A549 (cell line): ENCODE measurements at regions not wholly inside any gene's neighbourhood (a gene's known extent, or its start where the extent isn't known, plus 50 kb on each side); places are given as distances from the start of the nearest gene placed in this dataset.

Experiments used
- CTCF ChIP-seq: fragments of >200 bp; sonication (Bioruptor Twin); formaldehyde crosslinking; IDR thresholded peaks from 3 replicates; pipeline ENCODE4 v1.5.1; 2016
- E2F6 ChIP-seq: IDR thresholded peaks from 2 replicates; pipeline ENCODE4 v1.6.1; 2012; ENCODE audit warnings: low read depth, borderline replicate concordance
- FOSL2 ChIP-seq, 2 experiments: fragments of 450-650 bp in 1 of 2; fragments of >200 bp in 1 of 2; sonication (Bioruptor Twin) in 1 of 2; formaldehyde crosslinking; IDR thresholded peaks; 2 replicates each; pipeline versions ENCODE4 v1.5.0 to v1.6.1; 2016 to 2020; ENCODE audit warnings: mild to moderate bottlenecking in 1 of 2, moderate library complexity in 1 of 2
- HOXA7 ChIP-seq: fragments of 250-450 bp; sonication (Bioruptor Pico); IDR thresholded peaks from 2 replicates; pipeline ENCODE4 v1.5.0; 2020; ENCODE audit warnings: mild to moderate bottlenecking, moderate library complexity
- PBX3 ChIP-seq: IDR thresholded peaks from 2 replicates; pipeline ENCODE4 v1.6.1; 2012
- POLR2A ChIP-seq: IDR thresholded peaks from 2 replicates; pipeline ENCODE4 v1.6.1; 2012; ENCODE audit warnings: mild to moderate bottlenecking, low read length
- REST ChIP-seq: fragments of 200-600 bp; sonication (generic); IDR thresholded peaks from 2 replicates; pipeline ENCODE4 v1.6.1; 2016; ENCODE audit warnings: antibody characterized with exemption, mild to moderate bottlenecking, moderate library complexity
- RFX5 ChIP-seq: fragments of 450-650 bp; IDR thresholded peaks from 2 replicates; pipeline ENCODE4 v1.7.1; 2014; ENCODE audit warnings: antibody characterized with exemption, mild to moderate bottlenecking, moderate library complexity
- USF2 ChIP-seq: fragments of 450-650 bp; IDR thresholded peaks from 2 replicates; pipeline ENCODE4 v1.6.1; 2014; ENCODE audit warnings: antibody characterized with exemption

- TF ChIP-seq FOSL2 (IDR thresholded peaks at IDR 0.05), result no peak
- TF ChIP-seq FOSL2 (CRISPR knock-in tag; IDR thresholded peaks at IDR 0.05), result no peak
- no peak for TF ChIP-seq PBX3
- TF ChIP-seq HOXA7 (CRISPR knock-in tag), result no peak
- no peak for TF ChIP-seq REST
- no peak for TF ChIP-seq POLR2A
- no peak for TF ChIP-seq CTCF
- no peak for TF ChIP-seq RFX5
- TF ChIP-seq USF2, result no peak
- no peak for TF ChIP-seq E2F6
Observed at GRCh38 chr9:108125625-108126024, 636.1 kb upstream of the KLF4 start.
